Activated CD8-positive, alpha-beta memory T cell treated with anti-CD3 and anti-CD28 coated beads for 48 hours (primary cell): ENCODE measurements at regions not wholly inside any gene's neighbourhood (a gene's known extent, or its start where the extent isn't known, plus 50 kb on each side); places are given as distances from the start of the nearest gene placed in this dataset.
"Not testable (repeated sequence)": the region's sequence is repeated elsewhere in the genome, so short reads cannot be mapped to it uniquely, and the experiment has no call there.

Experiments used
- DNase-seq, 3 experiments: peaks; one replicate each; pipeline ENCODE4 v3.0.0-alpha.2; 2020; ENCODE audit warnings: low read depth in 2 of 3, low spot score in 2 of 3

GRCh38 chr10:123309731-123310130 is 155.5 kb downstream of the BUB3 start:
- DNase-seq, result no peak

GRCh38 chr10:123316776-123317175 is 162.6 kb downstream of the BUB3 start:
- DNase-seq, result no peak

GRCh38 chr10:123318516-123318915 is 164.3 kb downstream of the BUB3 start:
- peak in 1 of 3 experiments; percentile 8 for DNase-seq

- no peak for DNase-seq
Measured at GRCh38 chr10:123320091-123320490, 165.9 kb downstream of the BUB3 start.

- DNase-seq, result no peak
Measured at GRCh38 chr10:123323884-123324283, 169.7 kb downstream of the BUB3 start.

GRCh38 chr10:123325663-123326190 is 171.5 kb downstream of the BUB3 start:
- no peak for DNase-seq

- DNase-seq, result no peak
Measured at GRCh38 chr10:123326674-123327073, 172.5 kb downstream of the BUB3 start.

- DNase-seq, result no peak
Measured at GRCh38 chr10:123327450-123327849, 173.2 kb downstream of the BUB3 start.

GRCh38 chr10:123327896-123328295 is 173.7 kb downstream of the BUB3 start:
- no peak for DNase-seq

GRCh38 chr10:123331438-123331837 is 177.2 kb downstream of the BUB3 start:
- no peak for DNase-seq

- no peak for DNase-seq
Measured at GRCh38 chr10:123346581-123346980, 192.4 kb downstream of the BUB3 start.

- DNase-seq, result no peak
Measured at GRCh38 chr10:123348691-123349572, 194.7 kb downstream of the BUB3 start.

GRCh38 chr10:123351715-123352114 is 197.5 kb downstream of the BUB3 start:
- DNase-seq, result no peak

- no peak for DNase-seq
Measured at GRCh38 chr10:123354521-123354920, 200.3 kb downstream of the BUB3 start.

- DNase-seq, result no peak
Measured at GRCh38 chr10:123355748-123356481, 201.7 kb downstream of the BUB3 start.

GRCh38 chr10:123356799-123357198 is 202.6 kb downstream of the BUB3 start:
- no peak for DNase-seq

GRCh38 chr10:123357421-123357930 is 203.3 kb downstream of the BUB3 start:
- no peak for DNase-seq

- no peak for DNase-seq
Measured at GRCh38 chr10:123359539-123359938, 205.3 kb downstream of the BUB3 start.

- DNase-seq, result no peak
Measured at GRCh38 chr10:123361832-123362231, 207.6 kb downstream of the BUB3 start.

GRCh38 chr10:123367195-123367594 is 213.0 kb downstream of the BUB3 start:
- DNase-seq, result no peak

GRCh38 chr10:123371626-123372025 is 217.4 kb downstream of the BUB3 start:
- not testable (repeated sequence) for DNase-seq

- no peak for DNase-seq
Measured at GRCh38 chr10:123373591-123373990, 219.4 kb downstream of the BUB3 start.
